ENCODE measurements at regions not wholly inside any gene's neighbourhood (a gene's known extent, or its start where the extent isn't known, plus 50 kb on each side); places are given as distances from the start of the nearest gene placed in this dataset.

- DNase-seq: no peak
These were observed 50.6 kb upstream of the SLC45A1 start for GRCh38 chr1:8267307-8267706.

- DNase-seq: no peak
These were observed 51.3 kb upstream of the SLC45A1 start for GRCh38 chr1:8266436-8267165.

GRCh38 chr1:8263791-8264190, 54.1 kb upstream of the SLC45A1 start:
- no peak for DNase-seq

- no peak for DNase-seq
These were observed 56.5 kb upstream of the SLC45A1 start for GRCh38 chr1:8261398-8261762.

- DNase-seq: no peak
These were observed 58.2 kb upstream of the SLC45A1 start for GRCh38 chr1:8259498-8260290.

GRCh38 chr1:8257621-8258020, 60.3 kb upstream of the SLC45A1 start:
- no peak for DNase-seq

GRCh38 chr1:8256321-8256720, 61.6 kb upstream of the SLC45A1 start:
- DNase-seq: no peak

- DNase-seq: no peak
These were observed 62.2 kb upstream of the SLC45A1 start for GRCh38 chr1:8255712-8256111.

GRCh38 chr1:8252266-8252951, 65.5 kb upstream of the SLC45A1 start:
- DNase-seq: no peak

GRCh38 chr1:8251635-8252034, 66.3 kb upstream of the SLC45A1 start:
- DNase-seq: no peak

GRCh38 chr1:8249838-8250237, 68.1 kb upstream of the SLC45A1 start:
- no peak for DNase-seq

GRCh38 chr1:8247811-8248436, 70.0 kb upstream of the SLC45A1 start:
- no peak for DNase-seq

GRCh38 chr1:8244304-8244703, 73.6 kb upstream of the SLC45A1 start:
- DNase-seq: no peak

- DNase-seq: no peak
These were observed 75.4 kb upstream of the SLC45A1 start for GRCh38 chr1:8242498-8242897.

GRCh38 chr1:8241417-8242014, 76.4 kb upstream of the SLC45A1 start:
- no peak for DNase-seq

GRCh38 chr1:8239306-8240023, 78.4 kb upstream of the SLC45A1 start:
- DNase-seq: no peak

GRCh38 chr1:8239039-8239305, 78.9 kb upstream of the SLC45A1 start:
- no peak for DNase-seq

- peak; percentile 51 for DNase-seq
These were observed 79.5 kb upstream of the SLC45A1 start for GRCh38 chr1:8238141-8239038.

- DNase-seq: no peak
These were observed 85.7 kb upstream of the SLC45A1 start for GRCh38 chr1:8232036-8232757.

GRCh38 chr1:8230292-8230621, 87.7 kb upstream of the SLC45A1 start:
- DNase-seq: peak; percentile 10

- DNase-seq: no peak
These were observed 89.7 kb upstream of the SLC45A1 start for GRCh38 chr1:8228253-8228652.
